ENCODE measurements at regions not wholly inside any gene's neighbourhood (a gene's known extent, or its start where the extent isn't known, plus 50 kb on each side); places are given as distances from the start of the nearest gene placed in this dataset.
A peak's percentile ranks its signal among the peaks of the same experiment; 100 is the strongest.

DNA sequence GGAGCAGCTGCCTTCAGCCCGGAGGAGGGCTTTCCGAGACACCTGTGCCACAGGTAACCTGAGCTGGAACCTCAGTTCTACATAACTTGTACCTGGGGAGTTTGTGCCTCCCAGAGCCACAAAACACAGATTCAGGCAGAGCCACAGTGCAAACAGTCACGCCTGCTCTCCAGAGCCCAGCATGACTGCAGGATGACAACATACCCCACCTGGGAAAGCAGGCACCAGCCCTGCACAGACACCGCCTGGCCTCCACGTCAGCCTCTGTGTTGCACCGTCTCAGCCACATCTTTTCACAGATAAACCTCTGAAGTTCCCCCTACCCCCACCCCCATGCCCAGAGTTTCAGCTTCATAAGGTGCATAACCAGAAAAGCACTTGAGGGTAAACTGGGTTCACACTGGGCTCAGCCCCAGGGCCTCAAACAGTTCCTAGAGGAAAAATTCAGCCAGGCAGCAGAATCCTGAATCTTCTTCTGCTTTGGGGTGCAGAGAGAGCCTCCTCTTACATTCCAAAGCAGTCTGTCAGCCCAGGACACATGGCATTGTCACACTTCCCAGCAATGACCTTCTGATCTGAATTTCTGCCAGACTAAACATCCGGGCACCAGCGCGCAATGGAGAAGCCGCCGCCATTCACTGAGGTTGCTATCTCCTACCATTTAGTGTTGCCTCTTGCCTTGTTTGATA is 229.5 kb downstream of the TOMM20 start:
- no peak overlapping the region; the same call in 1 of the 2 replicates for H3K27ac ChIP-seq
- no peak overlapping the region for H3K9ac ChIP-seq
- no peak for TF ChIP-seq Cebpa-rat (IDR thresholded peaks at IDR 0.05)
- H3K4me2 ChIP-seq, result 0 out of 2 replicates have a peak overlapping the region, but pooled peaks have one; percentile 10
- no peaks in the 10 kb centered on the region for H4K20me1 ChIP-seq
- H3K9me3 ChIP-seq, result no peaks in the 10 kb centered on the region
- H3K36me3 ChIP-seq, result no peaks in the 10 kb centered on the region
- H3K27me3 ChIP-seq, result no peaks in the 10 kb centered on the region
- H3K4me3 ChIP-seq, result no peak overlapping the region
- H3K4me1 ChIP-seq, result peaks cover 44% of the 10 kb centered on the region

DNA sequence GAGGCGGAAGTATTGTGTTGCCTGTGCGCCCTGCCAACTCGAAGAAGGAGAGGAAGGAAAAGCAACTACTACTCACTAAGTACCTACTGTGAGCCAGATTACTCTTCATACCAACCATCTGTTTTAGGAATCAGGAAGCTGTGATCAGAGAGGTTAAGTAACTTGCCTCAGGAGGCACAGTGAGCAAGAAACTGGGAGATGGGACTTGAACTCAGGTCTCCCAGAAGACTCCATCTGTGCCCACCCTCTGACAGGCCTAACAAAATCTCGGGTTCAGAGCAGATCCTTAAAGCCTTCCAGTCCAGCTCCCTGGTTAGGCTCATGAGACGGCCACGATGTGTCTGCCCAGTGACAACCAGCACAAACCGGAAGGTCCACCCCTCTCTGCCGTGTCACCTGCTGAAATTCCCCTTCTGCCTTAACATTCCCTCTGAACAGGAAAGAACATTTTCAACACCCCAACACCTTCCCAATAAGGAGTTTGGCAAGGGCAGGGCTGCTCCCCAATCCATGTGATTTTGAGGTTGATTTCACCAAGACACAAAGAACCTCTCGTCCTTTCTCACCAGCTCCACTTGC is 230.1 kb downstream of the TOMM20 start:
- Histone ChIP-seq H3K4me1 (peaks cover 50% of the 10 kb centered on the region), H3K27me3 (no peaks in the 10 kb centered on the region), H3K4me3 (no peak overlapping the region), H3K4me2 (0 out of 2 replicates have a peak overlapping the region, but pooled peaks have one; percentile 10), H3K9ac (no peak overlapping the region), H3K36me3 (no peaks in the 10 kb centered on the region), H4K20me1 (no peaks in the 10 kb centered on the region), H3K9me3 (no peaks in the 10 kb centered on the region), H3K27ac (no peak overlapping the region; the same call in 1 of the 2 replicates)
- no peak for TF ChIP-seq Cebpa-rat (IDR thresholded peaks at IDR 0.05)

GRCh38 chr1:234897754-234898454 is 230.7 kb downstream of the TOMM20 start:
- H3K27ac ChIP-seq, result no peak overlapping the region
- H3K9ac ChIP-seq, result no peak overlapping the region
- H3K36me3 ChIP-seq, result no peaks in the 10 kb centered on the region
- no peaks in the 10 kb centered on the region for H4K20me1 ChIP-seq
- H3K27me3 ChIP-seq, result no peaks in the 10 kb centered on the region
- peak overlapping the region; percentile 58 for H3K4me2 ChIP-seq
- no peaks in the 10 kb centered on the region for H3K9me3 ChIP-seq
- H3K4me1 ChIP-seq, result peaks cover 57% of the 10 kb centered on the region
- H3K4me3 ChIP-seq, result no peak overlapping the region
- TF ChIP-seq Cebpa-rat (IDR thresholded peaks at IDR 0.05), result no peak

DNA sequence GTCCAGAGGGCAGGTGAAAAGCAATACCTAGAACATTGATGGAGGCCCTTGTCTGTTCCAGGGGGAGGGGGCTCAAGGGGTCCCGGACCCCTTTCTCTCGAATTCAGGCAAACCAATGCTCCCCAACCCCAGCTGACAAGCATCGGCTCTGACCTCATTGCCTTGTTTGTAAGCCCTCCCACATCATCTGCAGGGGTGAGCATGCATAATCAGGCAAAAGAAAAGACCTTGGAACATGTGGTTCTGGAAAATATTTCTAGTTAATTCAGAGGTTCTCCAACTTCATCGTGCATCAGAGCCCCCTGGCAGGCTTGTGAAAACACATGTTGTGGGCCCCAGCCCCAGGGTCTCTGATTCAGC is 231.3 kb downstream of the TOMM20 start:
- H3K27me3 ChIP-seq, result no peaks in the 10 kb centered on the region
- no peak overlapping the region for H3K4me3 ChIP-seq
- H3K4me2 ChIP-seq, result peak overlapping the region; percentile 58
- no peak overlapping the region for H3K27ac ChIP-seq
- H3K9ac ChIP-seq, result no peak overlapping the region
- no peaks in the 10 kb centered on the region for H3K9me3 ChIP-seq
- H3K36me3 ChIP-seq, result no peaks in the 10 kb centered on the region
- peaks cover 62% of the 10 kb centered on the region for H3K4me1 ChIP-seq
- H4K20me1 ChIP-seq, result no peaks in the 10 kb centered on the region
- TF ChIP-seq Cebpa-rat (IDR thresholded peaks at IDR 0.05), result no peak

GRCh38 chr1:234896477-234897389 is 231.9 kb downstream of the TOMM20 start:
- Histone ChIP-seq H3K27ac (0 out of 2 replicates have a peak overlapping the region, but pooled peaks have one; percentile 20), H3K4me2 (peak overlapping the region; percentile 58), H3K27me3 (no peaks in the 10 kb centered on the region), H3K9ac (no peak overlapping the region), H3K4me1 (peaks cover 65% of the 10 kb centered on the region), H3K4me3 (no peak overlapping the region), H3K36me3 (no peaks in the 10 kb centered on the region), H3K9me3 (no peaks in the 10 kb centered on the region), H4K20me1 (no peaks in the 10 kb centered on the region)
- TF ChIP-seq Cebpa-rat (IDR thresholded peaks at IDR 0.05), result no peak

DNA sequence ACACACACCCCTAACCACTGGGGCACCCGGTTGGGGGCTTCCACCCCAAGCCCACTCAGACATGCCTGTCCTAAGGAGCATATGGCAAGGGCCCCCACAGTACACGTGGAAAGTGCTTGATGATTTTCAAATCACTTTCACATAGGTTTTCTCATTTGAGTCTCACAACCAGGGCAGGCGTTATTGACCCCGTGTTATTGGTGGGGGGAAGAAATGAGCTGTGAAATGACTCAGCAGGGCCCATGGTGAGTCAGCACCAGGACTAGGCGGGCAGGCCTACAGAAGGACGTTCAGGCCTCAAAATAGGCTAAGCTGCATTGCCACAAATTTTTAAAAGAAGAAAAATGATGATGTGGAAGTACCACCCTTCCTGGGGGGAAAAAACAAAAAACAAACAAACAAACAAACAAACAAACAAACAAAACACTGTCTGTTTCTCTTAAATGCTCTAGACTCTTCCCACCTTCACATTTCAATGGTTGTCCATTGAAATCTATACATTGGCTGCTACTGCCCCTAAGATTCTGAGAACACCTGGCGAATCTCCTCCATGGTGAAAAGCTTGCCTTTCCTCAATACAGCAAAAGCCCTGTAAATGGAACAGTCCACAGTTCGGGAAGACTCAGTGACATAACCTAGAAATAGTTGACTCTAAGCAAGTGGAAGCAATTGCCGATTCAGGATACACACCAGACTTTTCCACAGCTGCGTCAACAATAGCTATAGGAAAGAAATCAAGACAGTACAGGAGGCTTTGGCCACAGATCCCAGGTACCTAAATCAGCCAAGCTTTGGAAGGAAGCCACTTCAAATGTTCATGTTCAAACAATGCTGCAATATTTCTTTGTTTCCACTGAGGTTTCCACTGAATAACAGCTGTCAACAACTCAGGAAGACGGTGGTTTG is 234.7 kb downstream of the TOMM20 start:
- Histone ChIP-seq H3K4me2 (peak overlapping the region; percentile 66), H3K4me3 (no peak overlapping the region), H3K27me3 (no peaks in the 10 kb centered on the region), H4K20me1 (no peaks in the 10 kb centered on the region), H3K27ac (peak overlapping the region; percentile 61), H3K9me3 (no peaks in the 10 kb centered on the region), H3K36me3 (no peaks in the 10 kb centered on the region), H3K4me1 (peaks cover 81% of the 10 kb centered on the region), H3K9ac (peak overlapping the region; percentile 38)
- TF ChIP-seq Cebpa-rat (IDR thresholded peaks at IDR 0.05), result no peak

GRCh38 chr1:234893359-234893724 is 235.3 kb downstream of the TOMM20 start:
- Histone ChIP-seq H3K9ac (no peak overlapping the region), H3K27me3 (no peaks in the 10 kb centered on the region), H3K36me3 (no peaks in the 10 kb centered on the region), H3K4me1 (peaks cover 79% of the 10 kb centered on the region), H3K4me2 (peak overlapping the region; percentile 66), H4K20me1 (no peaks in the 10 kb centered on the region), H3K4me3 (no peak overlapping the region), H3K27ac (0 out of 2 replicates have a peak overlapping the region, but pooled peaks have one; percentile 61), H3K9me3 (0 out of 2 replicates have a peak, but pooled peaks cover 5% of the 10 kb centered on the region)
- no peak for TF ChIP-seq Cebpa-rat (IDR thresholded peaks at IDR 0.05)

DNA sequence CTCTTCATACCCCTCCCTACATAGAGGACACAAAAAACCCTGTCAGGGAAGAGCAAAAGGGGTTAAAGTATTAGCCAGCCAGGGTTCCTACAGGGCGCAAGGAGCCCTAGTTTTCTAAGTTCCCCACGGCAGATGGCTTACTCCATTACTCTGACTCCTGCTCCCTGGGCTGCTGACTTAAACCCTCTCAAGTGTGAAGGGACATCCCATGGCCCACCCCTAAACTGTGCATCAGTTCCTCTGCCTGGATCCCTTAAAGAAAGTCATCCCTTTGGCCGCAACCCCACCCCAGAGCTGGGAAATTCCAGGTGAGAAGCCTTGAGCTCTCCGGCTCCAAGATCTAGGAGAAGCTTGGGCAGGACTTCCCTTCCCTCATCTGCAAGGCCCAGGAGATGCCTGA is 236.0 kb downstream of the TOMM20 start:
- Histone ChIP-seq H4K20me1 (no peaks in the 10 kb centered on the region), H3K4me3 (no peak overlapping the region), H3K9me3 (0 out of 2 replicates have a peak, but pooled peaks cover 9% of the 10 kb centered on the region), H3K36me3 (no peaks in the 10 kb centered on the region), H3K4me2 (peak overlapping the region; percentile 0; the same call in 1 of the 2 replicates), H3K4me1 (peaks cover 77% of the 10 kb centered on the region), H3K9ac (no peak overlapping the region), H3K27ac (no peak overlapping the region), H3K27me3 (no peaks in the 10 kb centered on the region)
- no peak for TF ChIP-seq Cebpa-rat (IDR thresholded peaks at IDR 0.05)
